HFFc6 (cell line): ENCODE measurements at regions not wholly inside any gene's neighbourhood (a gene's known extent, or its start where the extent isn't known, plus 50 kb on each side); places are given as distances from the start of the nearest gene placed in this dataset.

Source experiments
- DNase-seq: peaks from one replicate; pipeline ENCODE4 v3.0.0-alpha.2; 2018
- H3K27ac Mint-ChIP-seq: 2 replicates; pipeline ENCODE4 v1.8.0; 2020; ENCODE audit warnings: mild to moderate bottlenecking, mixed read lengths
- H3K27me3 Mint-ChIP-seq: 2 replicates; pipeline ENCODE4 v1.8.0; 2021; ENCODE audit warnings: mild to moderate bottlenecking, moderate library complexity, mixed read lengths; ENCODE audit not compliant: insufficient read depth
- H3K36me3 Mint-ChIP-seq: 2 replicates; pipeline ENCODE4 v1.8.0; 2021; ENCODE audit warnings: low read depth, mixed read lengths
- H3K4me1 Mint-ChIP-seq: 2 replicates; pipeline ENCODE4 v1.8.0; 2020; ENCODE audit warnings: low read depth, mixed read lengths
- H3K4me3 Mint-ChIP-seq: 2 replicates; pipeline ENCODE4 v1.8.0; 2020; ENCODE audit warnings: mild to moderate bottlenecking, moderate library complexity, mixed read lengths
- H3K9me3 Mint-ChIP-seq: 2 replicates; pipeline ENCODE4 v1.8.0; 2020; ENCODE audit warnings: mild to moderate bottlenecking, mixed read lengths
- CTCF ChIP-seq: fragments of 200-600 bp; sonication (generic); IDR thresholded peaks from 2 replicates; pipeline ENCODE4 v1.5.0; 2021; ENCODE audit warnings: antibody characterized with exemption, mild to moderate bottlenecking

GRCh38 chr1:118304722-118305359 is 119.8 kb upstream of the SPAG17 start:
- H3K36me3 Mint-ChIP-seq: no peaks in the 10 kb centered on the region
- peak; percentile 70 for TF ChIP-seq CTCF
- H3K27ac Mint-ChIP-seq: no peak overlapping the region
- H3K9me3 Mint-ChIP-seq: no peaks in the 10 kb centered on the region
- no peak for DNase-seq
- H3K4me1 Mint-ChIP-seq: no peaks in the 10 kb centered on the region
- H3K27me3 Mint-ChIP-seq: no peaks in the 10 kb centered on the region
- H3K4me3 Mint-ChIP-seq: no peak overlapping the region

GRCh38 chr1:118303534-118303933 is 118.5 kb upstream of the SPAG17 start:
- Mint-ChIP-seq H3K27me3 (no peaks in the 10 kb centered on the region), H3K4me1 (no peaks in the 10 kb centered on the region), H3K4me3 (no peak overlapping the region), H3K9me3 (no peaks in the 10 kb centered on the region), H3K36me3 (no peaks in the 10 kb centered on the region), H3K27ac (no peak overlapping the region)
- no peak for TF ChIP-seq CTCF
- DNase-seq: no peak

- no peak for TF ChIP-seq CTCF
- Mint-ChIP-seq H3K27ac (no peak overlapping the region), H3K9me3 (no peaks in the 10 kb centered on the region), H3K27me3 (no peaks in the 10 kb centered on the region), H3K4me3 (no peak overlapping the region), H3K36me3 (no peaks in the 10 kb centered on the region), H3K4me1 (no peaks in the 10 kb centered on the region)
- no peak for DNase-seq
These were observed 118.0 kb upstream of the SPAG17 start for GRCh38 chr1:118303064-118303463.

GRCh38 chr1:118302145-118302544 is 117.1 kb upstream of the SPAG17 start:
- Mint-ChIP-seq H3K27ac (no peak overlapping the region), H3K9me3 (no peaks in the 10 kb centered on the region), H3K4me1 (no peaks in the 10 kb centered on the region), H3K4me3 (no peak overlapping the region), H3K27me3 (no peaks in the 10 kb centered on the region), H3K36me3 (no peaks in the 10 kb centered on the region)
- no peak for TF ChIP-seq CTCF
- DNase-seq: no peak

GRCh38 chr1:118300808-118301207 is 115.8 kb upstream of the SPAG17 start:
- H3K4me3 Mint-ChIP-seq: no peak overlapping the region

More at GRCh38 chr1:118300808-118301207, 115.8 kb upstream of the SPAG17 start:
- no peak for TF ChIP-seq CTCF
- Mint-ChIP-seq H3K27me3 (no peaks in the 10 kb centered on the region), H3K36me3 (no peaks in the 10 kb centered on the region), H3K27ac (no peak overlapping the region), H3K4me1 (no peaks in the 10 kb centered on the region), H3K9me3 (no peaks in the 10 kb centered on the region)
- DNase-seq: no peak
